OCI-LY3 (cell line): ENCODE measurements at regions not wholly inside any gene's neighbourhood (a gene's known extent, or its start where the extent isn't known, plus 50 kb on each side); places are given as distances from the start of the nearest gene placed in this dataset.

Experiments used
- H2AFZ ChIP-seq: fragments of 200-600, 300-600 bp; shearing (Covaris generic); 2 replicates; pipeline ENCODE4 v1.6.0; 2014; ENCODE audit warnings: antibody characterized with exemption, low read depth, low read length
- H3K27ac ChIP-seq: fragments of 200-600, 300-600 bp; sonication (generic); 2 replicates; pipeline ENCODE4 v1.5.1; 2014; ENCODE audit warnings: mild to moderate bottlenecking, low read length, moderate library complexity, mixed read lengths
- H3K27me3 ChIP-seq: fragments of 200-600, 300-600 bp; sonication (generic); 2 replicates; pipeline ENCODE4 v1.6.1; 2014; ENCODE audit warnings: low read depth, low read length, mixed read lengths
- H3K36me3 ChIP-seq: fragments of 200-600, 300-600 bp; sonication (generic); replicated peaks from 2 replicates; pipeline ENCODE3; 2014; ENCODE audit warnings: low read depth, low read length, mixed read lengths
- H3K4me1 ChIP-seq: fragments of 300-600, 200-600 bp; sonication (generic); 2 replicates; pipeline ENCODE4 v1.6.1; 2014; ENCODE audit warnings: low read length, mixed read lengths
- H3K4me2 ChIP-seq: fragments of 200-600, 300-600 bp; sonication (generic); 2 replicates; pipeline ENCODE4 v1.6.1; 2014; ENCODE audit warnings: low read length, mixed read lengths
- H3K4me3 ChIP-seq: fragments of 300-600, 200-600 bp; sonication (generic); 2 replicates; pipeline ENCODE4 v1.5.1; 2014; ENCODE audit warnings: antibody characterized with exemption, mild to moderate bottlenecking, low read length, moderate library complexity
- H3K79me2 ChIP-seq: fragments of 300-600, 200-600 bp; shearing (Covaris generic); 2 replicates; pipeline ENCODE4 v1.6.1; 2014; ENCODE audit warnings: mild to moderate bottlenecking, low read length, mixed read lengths
- H3K9ac ChIP-seq: fragments of 300-600, 200-600 bp; shearing (Covaris generic); 2 replicates; pipeline ENCODE4 v1.6.0; 2014; ENCODE audit warnings: mild to moderate bottlenecking, low read length, moderate library complexity
- H3K9me3 ChIP-seq: fragments of 200-600, 300-600 bp; shearing (Covaris generic); 2 replicates; pipeline ENCODE4 v1.6.1; 2014; ENCODE audit warnings: low read length, mixed read lengths; ENCODE audit not compliant: insufficient read depth
- H4K20me1 ChIP-seq: fragments of 200-600, 300-600 bp; sonication (generic); 2 replicates; pipeline ENCODE4 v1.6.1; 2016; ENCODE audit warnings: low read length, mixed read lengths; ENCODE audit not compliant: insufficient read depth
- CTCF ChIP-seq: fragments of 200-600, 300-600 bp; sonication (generic); IDR thresholded peaks from 2 replicates; pipeline ENCODE4 v1.5.1; 2014; ENCODE audit warnings: antibody characterized with exemption, low read length, low read depth
- EZH2phosphoT487 ChIP-seq: fragments of 200-600 bp; shearing (Covaris generic); IDR thresholded peaks from 2 replicates; pipeline ENCODE4 v1.6.1; 2018; ENCODE audit warnings: antibody characterized with exemption, mixed run types, low read depth

GRCh38 chr3:96259299-96259698, 555.1 kb upstream of the EPHA6 start:
- H3K79me2 ChIP-seq, result no peaks in the 10 kb centered on the region
- no peak overlapping the region for H3K4me3 ChIP-seq
- no peak overlapping the region for H2AFZ ChIP-seq
- H3K27me3 ChIP-seq, result no peaks in the 10 kb centered on the region
- no peaks in the 10 kb centered on the region for H3K9me3 ChIP-seq
- H3K4me2 ChIP-seq, result no peak overlapping the region
- no peaks in the 10 kb centered on the region for H3K36me3 ChIP-seq
- H4K20me1 ChIP-seq, result no peaks in the 10 kb centered on the region
- TF ChIP-seq CTCF (no peak), EZH2phosphoT487 (no peak)
- no peak overlapping the region for H3K9ac ChIP-seq
- H3K4me1 ChIP-seq, result no peaks in the 10 kb centered on the region
- no peak overlapping the region for H3K27ac ChIP-seq

GRCh38 chr3:96264701-96265100, 549.7 kb upstream of the EPHA6 start:
- Histone ChIP-seq H3K27ac (no peak overlapping the region), H3K4me1 (no peaks in the 10 kb centered on the region), H3K79me2 (no peaks in the 10 kb centered on the region), H3K4me2 (no peak overlapping the region), H3K9ac (no peak overlapping the region), H2AFZ (no peak overlapping the region), H4K20me1 (no peaks in the 10 kb centered on the region), H3K4me3 (no peak overlapping the region), H3K9me3 (no peaks in the 10 kb centered on the region), H3K27me3 (no peaks in the 10 kb centered on the region), H3K36me3 (no peaks in the 10 kb centered on the region)
- TF ChIP-seq CTCF (no peak), EZH2phosphoT487 (no peak)

- TF ChIP-seq EZH2phosphoT487 (no peak), CTCF (no peak)
Observed at GRCh38 chr3:96266395-96267190, 547.8 kb upstream of the EPHA6 start.

GRCh38 chr3:96267577-96267976, 546.8 kb upstream of the EPHA6 start:
- Histone ChIP-seq H3K4me1 (no peaks in the 10 kb centered on the region), H3K9ac (no peak overlapping the region), H4K20me1 (no peaks in the 10 kb centered on the region), H3K36me3 (no peaks in the 10 kb centered on the region), H3K4me3 (no peak overlapping the region), H3K27me3 (no peaks in the 10 kb centered on the region), H3K79me2 (no peaks in the 10 kb centered on the region), H3K27ac (no peak overlapping the region), H2AFZ (no peak overlapping the region), H3K9me3 (no peaks in the 10 kb centered on the region), H3K4me2 (no peak overlapping the region)
- no peak for TF ChIP-seq EZH2phosphoT487

More at GRCh38 chr3:96266395-96267190, 547.8 kb upstream of the EPHA6 start:
- Histone ChIP-seq H2AFZ (no peak overlapping the region), H3K4me2 (no peak overlapping the region), H3K4me3 (no peak overlapping the region), H3K79me2 (no peaks in the 10 kb centered on the region), H3K4me1 (no peaks in the 10 kb centered on the region), H3K9ac (no peak overlapping the region), H3K27me3 (no peaks in the 10 kb centered on the region), H3K36me3 (no peaks in the 10 kb centered on the region), H4K20me1 (no peaks in the 10 kb centered on the region), H3K27ac (no peak overlapping the region), H3K9me3 (no peaks in the 10 kb centered on the region)
